Naive B cell (primary cell): ENCODE measurements at regions not wholly inside any gene's neighbourhood (a gene's known extent, or its start where the extent isn't known, plus 50 kb on each side); places are given as distances from the start of the nearest gene placed in this dataset.
"Not testable (repeated sequence)": the region's sequence is repeated elsewhere in the genome, so short reads cannot be mapped to it uniquely, and the experiment has no call there.

Experiments
- ATAC-seq, 2 donors: fragments of 150-1000 bp; cut with Tn5 transposase; 2 replicates each; pipeline ENCODE4 v1.10.0; 2021; ENCODE audit warnings: low read depth in 2 of 2, mild to moderate bottlenecking in 2 of 2, moderate library complexity in 2 of 2
- DNase-seq: peaks from one replicate; pipeline ENCODE4 v3.0.0; 2022
- H3K27ac Mint-ChIP-seq, 6 donors: one replicate each; pipeline ENCODE4 v1.8.0; 2020 to 2022; ENCODE audit warnings: mild to moderate bottlenecking in 6 of 6, mixed read lengths in 6 of 6, moderate library complexity in 5 of 6, inconsistent platforms in 2 of 6
- H3K27me3 Mint-ChIP-seq, 3 donors: one replicate each; pipeline ENCODE4 v1.8.0; 2021 to 2022; ENCODE audit warnings: mixed read lengths in 3 of 3, mild to moderate bottlenecking in 1 of 3
- H3K36me3 Mint-ChIP-seq, 2 donors: one replicate each; pipeline ENCODE4 v1.8.0; 2020 to 2022; ENCODE audit warnings: mixed read lengths in 2 of 2, inconsistent platforms in 1 of 2, mild to moderate bottlenecking in 1 of 2
- H3K4me1 Mint-ChIP-seq, 3 donors: one replicate each; pipeline ENCODE4 v1.8.0; 2020 to 2022; ENCODE audit warnings: mixed read lengths in 3 of 3, inconsistent platforms in 1 of 3, mild to moderate bottlenecking in 1 of 3, moderate library complexity in 1 of 3
- H3K4me3 Mint-ChIP-seq, 8 donors: one replicate each; pipeline ENCODE4 v1.8.0; 2020 to 2022; ENCODE audit warnings: mild to moderate bottlenecking in 8 of 8, mixed read lengths in 8 of 8, moderate library complexity in 8 of 8, inconsistent platforms in 2 of 8
- H3K9me3 Mint-ChIP-seq, 7 donors: one replicate each; pipeline ENCODE4 v1.8.0; 2020 to 2022; ENCODE audit warnings: mixed read lengths in 7 of 7, mild to moderate bottlenecking in 5 of 7, inconsistent platforms in 2 of 7, moderate library complexity in 1 of 7

- Mint-ChIP-seq H3K4me3 (no peak overlapping the region), H3K27ac (no peak overlapping the region), H3K9me3 (peaks cover 0 to 13% (median 3%) of the 10 kb centered on the region in 7 donors), H3K27me3 (no peaks in the 10 kb centered on the region), H3K4me1 (no peaks in the 10 kb centered on the region), H3K36me3 (no peaks in the 10 kb centered on the region)
- no peak for ATAC-seq
- DNase-seq = no peak
Observed at GRCh38 chr13:90461398-90461797, 886.1 kb upstream of the MIR17HG start.

GRCh38 chr13:90477216-90477615 is 870.3 kb upstream of the MIR17HG start:
- Mint-ChIP-seq H3K4me3 (no peak overlapping the region), H3K27me3 (no peaks in the 10 kb centered on the region), H3K36me3 (no peaks in the 10 kb centered on the region), H3K4me1 (no peaks in the 10 kb centered on the region), H3K27ac (no peak overlapping the region), H3K9me3 (peaks cover 5 to 14% (median 9%) of the 10 kb centered on the region in 7 donors)
- ATAC-seq = no peak
- DNase-seq = no peak

GRCh38 chr13:90483906-90484305 is 863.6 kb upstream of the MIR17HG start:
- no peak overlapping the region for H3K4me3 Mint-ChIP-seq
- no peak overlapping the region for H3K27ac Mint-ChIP-seq
- H3K27me3 Mint-ChIP-seq = no peaks in the 10 kb centered on the region
- ATAC-seq (no peak), DNase-seq (no peak)
- H3K4me1 Mint-ChIP-seq = no peaks in the 10 kb centered on the region
- H3K9me3 Mint-ChIP-seq = peaks cover 0 to 13% (median 8%) of the 10 kb centered on the region in 7 donors
- H3K36me3 Mint-ChIP-seq = no peaks in the 10 kb centered on the region

GRCh38 chr13:90485436-90485835 is 862.1 kb upstream of the MIR17HG start:
- no peaks in the 10 kb centered on the region for H3K4me1 Mint-ChIP-seq
- DNase-seq (no peak), ATAC-seq (no peak)
- no peaks in the 10 kb centered on the region for H3K36me3 Mint-ChIP-seq
- peaks cover 0 to 11% (median 8%) of the 10 kb centered on the region in 7 donors for H3K9me3 Mint-ChIP-seq
- H3K27ac Mint-ChIP-seq = no peak overlapping the region
- no peak overlapping the region for H3K4me3 Mint-ChIP-seq
- H3K27me3 Mint-ChIP-seq = no peaks in the 10 kb centered on the region

- Mint-ChIP-seq H3K4me3 (no peak overlapping the region), H3K27me3 (no peaks in the 10 kb centered on the region), H3K27ac (no peak overlapping the region), H3K9me3 (peaks cover 0 to 22% (median 5%) of the 10 kb centered on the region in 7 donors), H3K36me3 (no peaks in the 10 kb centered on the region), H3K4me1 (no peaks in the 10 kb centered on the region)
- DNase-seq (no peak), ATAC-seq (no peak)
Observed at GRCh38 chr13:90492872-90493271, 854.6 kb upstream of the MIR17HG start.

GRCh38 chr13:90493667-90494066 is 853.8 kb upstream of the MIR17HG start:
- H3K36me3 Mint-ChIP-seq = no peaks in the 10 kb centered on the region

GRCh38 chr13:90494849-90495248 is 852.6 kb upstream of the MIR17HG start:
- not testable (repeated sequence) for H3K4me3 Mint-ChIP-seq, H3K36me3 Mint-ChIP-seq, DNase-seq, H3K27ac Mint-ChIP-seq, ATAC-seq, H3K27me3 Mint-ChIP-seq, H3K4me1 Mint-ChIP-seq
- peaks cover 0 to 22% (median 5%) of the 10 kb centered on the region in 7 donors for H3K9me3 Mint-ChIP-seq

More at GRCh38 chr13:90493667-90494066, 853.8 kb upstream of the MIR17HG start:
- DNase-seq = no peak
- H3K4me3 Mint-ChIP-seq = no peak overlapping the region
- no peak for ATAC-seq
- no peaks in the 10 kb centered on the region for H3K4me1 Mint-ChIP-seq
- no peak overlapping the region for H3K27ac Mint-ChIP-seq
- no peaks in the 10 kb centered on the region for H3K27me3 Mint-ChIP-seq
- H3K9me3 Mint-ChIP-seq = peaks cover 0 to 22% (median 5%) of the 10 kb centered on the region in 7 donors

- Mint-ChIP-seq H3K36me3 (no peaks in the 10 kb centered on the region), H3K27ac (no peak overlapping the region), H3K4me3 (no peak overlapping the region), H3K9me3 (peaks cover 0 to 18% (median 2%) of the 10 kb centered on the region in 7 donors), H3K4me1 (no peaks in the 10 kb centered on the region), H3K27me3 (no peaks in the 10 kb centered on the region)
- DNase-seq (no peak), ATAC-seq (no peak)
Observed at GRCh38 chr13:90498096-90498495, 849.4 kb upstream of the MIR17HG start.

- H3K27me3 Mint-ChIP-seq = no peaks in the 10 kb centered on the region
- no peak overlapping the region for H3K4me3 Mint-ChIP-seq
- H3K9me3 Mint-ChIP-seq = peaks cover 0 to 14% (median 2%) of the 10 kb centered on the region in 7 donors
- H3K27ac Mint-ChIP-seq = no peak overlapping the region
- H3K4me1 Mint-ChIP-seq = no peaks in the 10 kb centered on the region
- ATAC-seq (no peak), DNase-seq (no peak)
- H3K36me3 Mint-ChIP-seq = no peaks in the 10 kb centered on the region
Observed at GRCh38 chr13:90498816-90499215, 848.7 kb upstream of the MIR17HG start.

GRCh38 chr13:90500569-90500968 is 846.9 kb upstream of the MIR17HG start:
- Mint-ChIP-seq H3K4me3 (no peak overlapping the region), H3K4me1 (no peaks in the 10 kb centered on the region), H3K36me3 (no peaks in the 10 kb centered on the region), H3K27me3 (no peaks in the 10 kb centered on the region), H3K27ac (no peak overlapping the region), H3K9me3 (peaks cover 0 to 14% (median 2%) of the 10 kb centered on the region in 7 donors)
- no peak for ATAC-seq
- no peak for DNase-seq

GRCh38 chr13:90502153-90502552 is 845.3 kb upstream of the MIR17HG start:
- H3K27ac Mint-ChIP-seq = no peak overlapping the region
- H3K4me3 Mint-ChIP-seq = no peak overlapping the region
- no peaks in the 10 kb centered on the region for H3K4me1 Mint-ChIP-seq
- H3K27me3 Mint-ChIP-seq = no peaks in the 10 kb centered on the region
- no peak for ATAC-seq
- no peaks in the 10 kb centered on the region for H3K36me3 Mint-ChIP-seq
- H3K9me3 Mint-ChIP-seq = peaks cover 0 to 9% (median 0%) of the 10 kb centered on the region in 7 donors
- no peak for DNase-seq

GRCh38 chr13:90502762-90503161 is 844.7 kb upstream of the MIR17HG start:
- H3K9me3 Mint-ChIP-seq = peaks cover 0 to 9% (median 1%) of the 10 kb centered on the region in 7 donors

GRCh38 chr13:90510319-90510718 is 837.2 kb upstream of the MIR17HG start:
- DNase-seq (no peak), ATAC-seq (no peak)
- no peaks in the 10 kb centered on the region for H3K36me3 Mint-ChIP-seq
- H3K27ac Mint-ChIP-seq = no peak overlapping the region
- no peak overlapping the region for H3K4me3 Mint-ChIP-seq
- no peaks in the 10 kb centered on the region for H3K27me3 Mint-ChIP-seq
- H3K4me1 Mint-ChIP-seq = no peaks in the 10 kb centered on the region
- H3K9me3 Mint-ChIP-seq = peaks cover 0 to 6% (median 1%) of the 10 kb centered on the region in 7 donors

More at GRCh38 chr13:90502762-90503161, 844.7 kb upstream of the MIR17HG start:
- H3K4me1 Mint-ChIP-seq = no peaks in the 10 kb centered on the region
- H3K27me3 Mint-ChIP-seq = no peaks in the 10 kb centered on the region
- ATAC-seq (no peak), DNase-seq (no peak)
- H3K27ac Mint-ChIP-seq = no peak overlapping the region
- H3K4me3 Mint-ChIP-seq = no peak overlapping the region
- no peaks in the 10 kb centered on the region for H3K36me3 Mint-ChIP-seq

GRCh38 chr13:90511903-90512302 is 835.6 kb upstream of the MIR17HG start:
- no peak overlapping the region for H3K4me3 Mint-ChIP-seq
- no peak for ATAC-seq

GRCh38 chr13:90514712-90515111 is 832.8 kb upstream of the MIR17HG start:
- H3K36me3 Mint-ChIP-seq, H3K4me3 Mint-ChIP-seq, H3K9me3 Mint-ChIP-seq, H3K27ac Mint-ChIP-seq, H3K27me3 Mint-ChIP-seq, DNase-seq, H3K4me1 Mint-ChIP-seq, ATAC-seq: not testable (repeated sequence)

More at GRCh38 chr13:90511903-90512302, 835.6 kb upstream of the MIR17HG start:
- no peaks in the 10 kb centered on the region for H3K27me3 Mint-ChIP-seq
- no peak overlapping the region for H3K27ac Mint-ChIP-seq
- H3K36me3 Mint-ChIP-seq = no peaks in the 10 kb centered on the region
- DNase-seq = no peak
- no peaks in the 10 kb centered on the region for H3K4me1 Mint-ChIP-seq
- peaks cover 0 to 4% (median 0%) of the 10 kb centered on the region in 7 donors for H3K9me3 Mint-ChIP-seq
